ENCODE measurements at regions not wholly inside any gene's neighbourhood (a gene's known extent, or its start where the extent isn't known, plus 50 kb on each side); places are given as distances from the start of the nearest gene placed in this dataset.

GRCh38 chr3:193776626-193777358, 183.8 kb downstream of the OPA1 start:
- no peak for DNase-seq (ENCODE audit: extremely low spot score, unreplicated experiment)
- Mint-ChIP-seq H3K4me3 (no peak overlapping the region), H3K36me3 (no peaks in the 10 kb centered on the region), H3K27me3 (peaks cover 9% of the 10 kb centered on the region), H3K9me3 (peaks cover 2% of the 10 kb centered on the region), H3K4me1 (ENCODE audit: unreplicated experiment) (peaks cover 74% of the 10 kb centered on the region), H3K27ac (no peak overlapping the region)
- no peak for TF ChIP-seq CTCF (conservative IDR thresholded peaks at IDR 0.05)

GRCh38 chr3:193777524-193777923, 184.5 kb downstream of the OPA1 start:
- no peak for TF ChIP-seq CTCF (conservative IDR thresholded peaks at IDR 0.05)
- H3K4me1 Mint-ChIP-seq (ENCODE audit: unreplicated experiment) = peaks cover 75% of the 10 kb centered on the region
- H3K9me3 Mint-ChIP-seq = no peaks in the 10 kb centered on the region
- H3K36me3 Mint-ChIP-seq = no peaks in the 10 kb centered on the region
- H3K27me3 Mint-ChIP-seq = peaks cover 9% of the 10 kb centered on the region
- no peak for DNase-seq (ENCODE audit: extremely low spot score, unreplicated experiment)
- no peak overlapping the region for H3K4me3 Mint-ChIP-seq
- H3K27ac Mint-ChIP-seq = no peak overlapping the region

- H3K4me3 Mint-ChIP-seq = peak overlapping the region; percentile 4
- H3K27me3 Mint-ChIP-seq = peaks cover 9% of the 10 kb centered on the region
- no peak for DNase-seq (ENCODE audit: extremely low spot score, unreplicated experiment)
- no peaks in the 10 kb centered on the region for H3K36me3 Mint-ChIP-seq
- no peaks in the 10 kb centered on the region for H3K9me3 Mint-ChIP-seq
- H3K27ac Mint-ChIP-seq = no peak overlapping the region
- TF ChIP-seq CTCF (conservative IDR thresholded peaks at IDR 0.05) = no peak
- H3K4me1 Mint-ChIP-seq (ENCODE audit: unreplicated experiment) = peaks cover 81% of the 10 kb centered on the region
These were observed 185.7 kb downstream of the OPA1 start for GRCh38 chr3:193778676-193779075.

GRCh38 chr3:193779933-193780332, 186.9 kb downstream of the OPA1 start:
- no peaks in the 10 kb centered on the region for H3K9me3 Mint-ChIP-seq
- H3K36me3 Mint-ChIP-seq = no peaks in the 10 kb centered on the region
- no peak overlapping the region for H3K4me3 Mint-ChIP-seq
- no peak for DNase-seq (ENCODE audit: extremely low spot score, unreplicated experiment)
- peak overlapping the region; percentile 97 for H3K27ac Mint-ChIP-seq
- peaks cover 6% of the 10 kb centered on the region for H3K27me3 Mint-ChIP-seq
- no peak for TF ChIP-seq CTCF (conservative IDR thresholded peaks at IDR 0.05)
- peaks cover 79% of the 10 kb centered on the region for H3K4me1 Mint-ChIP-seq (ENCODE audit: unreplicated experiment)

GRCh38 chr3:193780397-193780796, 187.4 kb downstream of the OPA1 start:
- Mint-ChIP-seq H3K27ac (peak overlapping the region; percentile 97), H3K4me1 (ENCODE audit: unreplicated experiment) (peaks cover 79% of the 10 kb centered on the region), H3K27me3 (peaks cover 6% of the 10 kb centered on the region), H3K4me3 (peak overlapping the region; percentile 59), H3K36me3 (no peaks in the 10 kb centered on the region), H3K9me3 (no peaks in the 10 kb centered on the region)
- no peak for TF ChIP-seq CTCF (conservative IDR thresholded peaks at IDR 0.05)
- peak; percentile 47 for DNase-seq (ENCODE audit: extremely low spot score, unreplicated experiment)
